HEK293 (cell line): ENCODE measurements at regions not wholly inside any gene's neighbourhood (a gene's known extent, or its start where the extent isn't known, plus 50 kb on each side); places are given as distances from the start of the nearest gene placed in this dataset.

Source experiments
- CTCF ChIA-PET: fragments of 350-600 bp; formaldehyde crosslinking; extraction: SDS; loops from one replicate; lab custom pipeline; 2021; ENCODE audit warnings: antibody characterized with exemption; lab: Yijun Ruan, JAX
- POLR2A ChIA-PET: fragments of 300-600 bp; formaldehyde crosslinking; extraction: SDS; loops from one replicate; lab custom pipeline; 2020; ENCODE audit warnings: antibody characterized with exemption, inconsistent platforms; lab: Yijun Ruan, JAX
- H3K27ac ChIP-seq: fragments of 200-500 bp; sonication (Bioruptor generic); 2 replicates; pipeline ENCODE4 v1.5.1; 2014; ENCODE audit warnings: low read depth, low read length, control low read depth, inconsistent platforms; ENCODE audit errors: extremely low read depth
- H3K36me3 ChIP-seq, 2 experiments: fragments of 200-500 bp in 1 of 2; sonication (Bioruptor generic) in 1 of 2; 1 replicate in 1 of 2; 2 replicates in 1 of 2; pipeline ENCODE4 v1.5.1; 2014 to 2017; ENCODE audit warnings: inconsistent platforms in 2 of 2, low read length in 2 of 2; ENCODE audit not compliant: control insufficient read depth in 2 of 2, insufficient read depth in 1 of 2
- H3K4me1 ChIP-seq: fragments of 200-500 bp; sonication (Bioruptor generic); 2 replicates; pipeline ENCODE4 v1.5.1; 2014; ENCODE audit warnings: mild to moderate bottlenecking, low read length, inconsistent platforms; ENCODE audit not compliant: control insufficient read depth, insufficient read depth
- H3K4me3 ChIP-seq: 2 replicates; pipeline ENCODE4 v1.5.1; 2011; ENCODE audit warnings: low read depth, mild to moderate bottlenecking, control low read depth, low read length, moderate library complexity
- H3K9me3 ChIP-seq: fragments of 200-500 bp; sonication (Bioruptor generic); 2 replicates; pipeline ENCODE4 v1.5.1; 2014; ENCODE audit warnings: low read depth, low read length, inconsistent platforms; ENCODE audit not compliant: control insufficient read depth, insufficient read depth
- EGR2 ChIP-seq: fragments of 450-650 bp; formaldehyde crosslinking; IDR thresholded peaks from 2 replicates; pipeline ENCODE4 v1.5.1; 2016; ENCODE audit warnings: low read depth, missing biosample characterization, missing genetic modification characterization
- SETDB1 ChIP-seq: IDR thresholded peaks from one replicate; pipeline ENCODE4 v1.6.1; 2017; ENCODE audit warnings: mild to moderate bottlenecking, low read length, moderate library complexity, mixed read lengths; ENCODE audit not compliant: insufficient read length
- ZIC2 ChIP-seq: fragments of 450-650 bp; formaldehyde crosslinking; IDR thresholded peaks from 2 replicates; pipeline ENCODE4 v1.5.1; 2016; ENCODE audit warnings: missing biosample characterization, missing genetic modification characterization
- ZNF169 ChIP-seq: fragments of 450-650 bp; formaldehyde crosslinking; IDR thresholded peaks from 2 replicates; pipeline ENCODE4 v1.5.1; 2016; ENCODE audit warnings: missing biosample characterization, missing genetic modification characterization
- ZNF221 ChIP-seq: fragments of 450-650 bp; formaldehyde crosslinking; IDR thresholded peaks from 2 replicates; pipeline ENCODE4 v1.5.1; 2017; ENCODE audit warnings: missing biosample characterization, missing genetic modification characterization, borderline replicate concordance
- ZNF530 ChIP-seq: fragments of 450-650 bp; formaldehyde crosslinking; IDR thresholded peaks from 2 replicates; pipeline ENCODE4 v1.5.1; 2016; ENCODE audit warnings: low read depth, missing biosample characterization, missing genetic modification characterization
- ZNF585B ChIP-seq: fragments of 450-650 bp; formaldehyde crosslinking; IDR thresholded peaks from 2 replicates; pipeline ENCODE4 v1.5.1; 2016; ENCODE audit warnings: missing biosample characterization, missing genetic modification characterization
- TF ChIP-seq, protein P1 (sequence below): fragments of 450-650 bp; formaldehyde crosslinking; IDR thresholded peaks from 2 replicates; pipeline ENCODE4 v1.5.1; 2016; ENCODE audit warnings: missing biosample characterization, missing genetic modification characterization
- TF ChIP-seq, protein P2 (sequence below): fragments of 450-650 bp; IDR thresholded peaks from 2 replicates; pipeline ENCODE4 v1.5.1; 2018; ENCODE audit warnings: missing biosample characterization, mild to moderate bottlenecking, missing genetic modification characterization
- TF ChIP-seq, protein P3 (sequence below): sonication (generic); formaldehyde crosslinking; IDR thresholded peaks from 2 replicates; pipeline ENCODE4 v1.8.1; 2022; ENCODE audit warnings: mild to moderate bottlenecking, moderate library complexity, missing genetic modification reagents
- TF ChIP-seq, protein P4 (sequence below): fragments of 450-650 bp; formaldehyde crosslinking; IDR thresholded peaks from 2 replicates; pipeline ENCODE4 v1.5.1; 2016; ENCODE audit warnings: missing biosample characterization, missing genetic modification characterization, low read depth
- TF ChIP-seq, protein P5 (sequence below): fragments of 450-650 bp; formaldehyde crosslinking; IDR thresholded peaks from 2 replicates; pipeline ENCODE4 v1.5.1; 2016; ENCODE audit warnings: missing biosample characterization, missing genetic modification characterization

DNA sequence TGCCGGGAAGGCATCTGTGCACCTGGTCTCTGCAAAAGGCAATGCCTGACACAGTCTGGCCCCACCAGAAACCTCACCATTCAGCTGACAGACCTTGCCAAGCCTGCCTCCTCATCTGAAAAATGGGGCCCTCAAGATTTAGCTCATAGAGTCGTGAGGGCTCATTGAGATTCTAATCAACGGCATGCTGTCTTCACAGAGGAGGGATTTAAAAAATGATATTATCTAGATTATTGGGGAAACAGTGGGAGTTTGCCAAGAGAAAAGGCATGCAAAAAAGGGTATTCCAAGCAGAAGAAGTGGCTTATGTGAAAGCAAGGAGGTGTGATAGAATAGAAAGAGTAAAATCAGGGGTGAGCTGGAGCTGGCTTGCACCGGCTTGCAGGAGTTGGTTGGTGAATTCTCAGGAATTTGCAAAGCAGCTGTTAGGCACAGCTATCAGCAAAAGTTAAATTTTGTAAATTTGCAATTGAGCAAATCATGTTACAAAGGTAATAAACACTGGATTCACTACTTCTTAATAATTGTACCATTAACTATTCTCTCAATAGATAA is 91.7 kb upstream of the WNT4 start (continued):
- TF ChIP-seq, protein P1, sequence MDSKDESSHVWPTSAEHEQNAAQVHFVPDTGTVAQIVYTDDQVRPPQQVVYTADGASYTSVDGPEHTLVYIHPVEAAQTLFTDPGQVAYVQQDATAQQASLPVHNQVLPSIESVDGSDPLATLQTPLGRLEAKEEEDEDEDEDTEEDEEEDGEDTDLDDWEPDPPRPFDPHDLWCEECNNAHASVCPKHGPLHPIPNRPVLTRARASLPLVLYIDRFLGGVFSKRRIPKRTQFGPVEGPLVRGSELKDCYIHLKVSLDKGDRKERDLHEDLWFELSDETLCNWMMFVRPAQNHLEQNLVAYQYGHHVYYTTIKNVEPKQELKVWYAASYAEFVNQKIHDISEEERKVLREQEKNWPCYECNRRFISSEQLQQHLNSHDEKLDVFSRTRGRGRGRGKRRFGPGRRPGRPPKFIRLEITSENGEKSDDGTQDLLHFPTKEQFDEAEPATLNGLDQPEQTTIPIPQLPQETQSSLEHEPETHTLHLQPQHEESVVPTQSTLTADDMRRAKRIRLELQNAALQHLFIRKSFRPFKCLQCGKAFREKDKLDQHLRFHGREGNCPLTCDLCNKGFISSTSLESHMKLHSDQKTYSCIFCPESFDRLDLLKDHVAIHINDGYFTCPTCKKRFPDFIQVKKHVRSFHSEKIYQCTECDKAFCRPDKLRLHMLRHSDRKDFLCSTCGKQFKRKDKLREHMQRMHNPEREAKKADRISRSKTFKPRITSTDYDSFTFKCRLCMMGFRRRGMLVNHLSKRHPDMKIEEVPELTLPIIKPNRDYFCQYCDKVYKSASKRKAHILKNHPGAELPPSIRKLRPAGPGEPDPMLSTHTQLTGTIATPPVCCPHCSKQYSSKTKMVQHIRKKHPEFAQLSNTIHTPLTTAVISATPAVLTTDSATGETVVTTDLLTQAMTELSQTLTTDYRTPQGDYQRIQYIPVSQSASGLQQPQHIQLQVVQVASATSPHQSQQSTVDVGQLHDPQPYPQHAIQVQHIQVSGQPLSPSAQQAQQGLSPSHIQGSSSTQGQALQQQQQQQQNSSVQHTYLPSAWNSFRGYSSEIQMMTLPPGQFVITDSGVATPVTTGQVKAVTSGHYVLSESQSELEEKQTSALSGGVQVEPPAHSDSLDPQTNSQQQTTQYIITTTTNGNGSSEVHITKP (tag by site-specific recombination): no peak
- TF ChIP-seq, protein P2, sequence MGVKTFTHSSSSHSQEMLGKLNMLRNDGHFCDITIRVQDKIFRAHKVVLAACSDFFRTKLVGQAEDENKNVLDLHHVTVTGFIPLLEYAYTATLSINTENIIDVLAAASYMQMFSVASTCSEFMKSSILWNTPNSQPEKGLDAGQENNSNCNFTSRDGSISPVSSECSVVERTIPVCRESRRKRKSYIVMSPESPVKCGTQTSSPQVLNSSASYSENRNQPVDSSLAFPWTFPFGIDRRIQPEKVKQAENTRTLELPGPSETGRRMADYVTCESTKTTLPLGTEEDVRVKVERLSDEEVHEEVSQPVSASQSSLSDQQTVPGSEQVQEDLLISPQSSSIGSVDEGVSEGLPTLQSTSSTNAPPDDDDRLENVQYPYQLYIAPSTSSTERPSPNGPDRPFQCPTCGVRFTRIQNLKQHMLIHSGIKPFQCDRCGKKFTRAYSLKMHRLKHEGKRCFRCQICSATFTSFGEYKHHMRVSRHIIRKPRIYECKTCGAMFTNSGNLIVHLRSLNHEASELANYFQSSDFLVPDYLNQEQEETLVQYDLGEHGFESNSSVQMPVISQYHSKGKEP (tag by site-specific recombination): no peak
- TF ChIP-seq SETDB1 (no peak), ZNF221 (tag by site-specific recombination) (no peak), EGR2 (tag by site-specific recombination) (no peak), ZNF585B (tag by site-specific recombination) (no peak)

DNA sequence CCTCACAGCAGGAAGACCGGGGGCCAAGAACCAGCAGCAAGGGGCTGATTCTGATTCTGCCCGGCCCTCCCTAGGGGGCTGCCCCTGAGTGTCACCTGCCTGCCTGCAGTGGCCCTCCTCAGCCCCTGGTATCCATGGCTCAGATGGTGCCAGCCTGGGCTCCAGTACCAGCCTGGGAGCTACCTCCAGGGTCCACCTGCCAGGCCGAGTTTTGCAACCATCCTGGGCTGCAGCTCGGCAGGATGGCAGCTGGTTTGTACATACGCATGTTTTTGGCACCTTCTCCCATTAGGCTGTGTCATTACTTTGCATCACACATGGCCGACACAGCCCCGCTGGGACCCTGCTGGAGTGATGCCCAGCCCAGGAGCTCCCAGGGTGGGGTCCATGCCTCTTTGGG is 93.3 kb upstream of the WNT4 start:
- TF ChIP-seq ZNF530 (tag by site-specific recombination): no peak
- TF ChIP-seq ZIC2 (tag by site-specific recombination): 0 out of 2 replicates have a peak, but pooled peaks have one; percentile 11
- ChIA-PET POLR2A (no interaction called here), CTCF (no interaction called here)
- H3K4me3 ChIP-seq: no peak overlapping the region
- no peak overlapping the region for H3K27ac ChIP-seq
- no peaks in the 10 kb centered on the region for H3K9me3 ChIP-seq
- no peaks in the 10 kb centered on the region for H3K4me1 ChIP-seq
- no peaks in the 10 kb centered on the region for H3K36me3 ChIP-seq

DNA sequence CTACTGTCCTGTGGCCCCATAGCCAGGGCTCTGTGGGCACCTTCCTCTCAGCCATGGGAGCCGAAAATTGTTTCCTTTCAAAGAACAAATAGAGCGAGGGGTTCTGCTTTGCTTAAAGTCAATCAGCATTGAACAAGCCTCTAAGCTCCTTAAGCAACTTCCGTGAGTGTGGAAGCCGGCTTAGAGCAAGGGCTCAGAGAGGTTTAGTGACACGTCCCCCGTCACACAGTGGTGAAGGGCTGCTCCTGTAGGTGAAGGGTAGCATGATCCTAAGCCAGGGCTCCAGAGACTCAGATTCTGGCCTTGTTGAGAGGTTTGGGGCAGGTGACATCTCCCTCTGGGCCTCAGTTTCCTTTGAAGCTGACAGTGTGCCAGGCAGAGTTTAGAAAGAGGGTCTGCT is 94.0 kb upstream of the WNT4 start:
- ChIA-PET CTCF (interaction anchor here (0.6 kb wide), 1 partner anchor 42 kb away, joined by 3 read pairs; no protein-coding TSS in a partner anchor), POLR2A (no interaction called here)
- Histone ChIP-seq H3K4me1 (no peaks in the 10 kb centered on the region), H3K9me3 (no peaks in the 10 kb centered on the region), H3K27ac (no peak overlapping the region), H3K4me3 (no peak overlapping the region), H3K36me3 (no peaks in the 10 kb centered on the region)
- TF ChIP-seq, protein P3, sequence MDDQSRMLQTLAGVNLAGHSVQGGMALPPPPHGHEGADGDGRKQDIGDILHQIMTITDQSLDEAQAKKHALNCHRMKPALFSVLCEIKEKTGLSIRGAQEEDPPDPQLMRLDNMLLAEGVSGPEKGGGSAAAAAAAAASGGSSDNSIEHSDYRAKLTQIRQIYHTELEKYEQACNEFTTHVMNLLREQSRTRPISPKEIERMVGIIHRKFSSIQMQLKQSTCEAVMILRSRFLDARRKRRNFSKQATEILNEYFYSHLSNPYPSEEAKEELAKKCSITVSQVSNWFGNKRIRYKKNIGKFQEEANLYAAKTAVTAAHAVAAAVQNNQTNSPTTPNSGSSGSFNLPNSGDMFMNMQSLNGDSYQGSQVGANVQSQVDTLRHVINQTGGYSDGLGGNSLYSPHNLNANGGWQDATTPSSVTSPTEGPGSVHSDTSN (CRISPR knock-in tag): no peak
- TF ChIP-seq, protein P4, sequence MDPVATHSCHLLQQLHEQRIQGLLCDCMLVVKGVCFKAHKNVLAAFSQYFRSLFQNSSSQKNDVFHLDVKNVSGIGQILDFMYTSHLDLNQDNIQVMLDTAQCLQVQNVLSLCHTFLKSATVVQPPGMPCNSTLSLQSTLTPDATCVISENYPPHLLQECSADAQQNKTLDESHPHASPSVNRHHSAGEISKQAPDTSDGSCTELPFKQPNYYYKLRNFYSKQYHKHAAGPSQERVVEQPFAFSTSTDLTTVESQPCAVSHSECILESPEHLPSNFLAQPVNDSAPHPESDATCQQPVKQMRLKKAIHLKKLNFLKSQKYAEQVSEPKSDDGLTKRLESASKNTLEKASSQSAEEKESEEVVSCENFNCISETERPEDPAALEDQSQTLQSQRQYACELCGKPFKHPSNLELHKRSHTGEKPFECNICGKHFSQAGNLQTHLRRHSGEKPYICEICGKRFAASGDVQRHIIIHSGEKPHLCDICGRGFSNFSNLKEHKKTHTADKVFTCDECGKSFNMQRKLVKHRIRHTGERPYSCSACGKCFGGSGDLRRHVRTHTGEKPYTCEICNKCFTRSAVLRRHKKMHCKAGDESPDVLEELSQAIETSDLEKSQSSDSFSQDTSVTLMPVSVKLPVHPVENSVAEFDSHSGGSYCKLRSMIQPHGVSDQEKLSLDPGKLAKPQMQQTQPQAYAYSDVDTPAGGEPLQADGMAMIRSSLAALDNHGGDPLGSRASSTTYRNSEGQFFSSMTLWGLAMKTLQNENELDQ (tag by site-specific recombination): no peak
- TF ChIP-seq, protein P5, sequence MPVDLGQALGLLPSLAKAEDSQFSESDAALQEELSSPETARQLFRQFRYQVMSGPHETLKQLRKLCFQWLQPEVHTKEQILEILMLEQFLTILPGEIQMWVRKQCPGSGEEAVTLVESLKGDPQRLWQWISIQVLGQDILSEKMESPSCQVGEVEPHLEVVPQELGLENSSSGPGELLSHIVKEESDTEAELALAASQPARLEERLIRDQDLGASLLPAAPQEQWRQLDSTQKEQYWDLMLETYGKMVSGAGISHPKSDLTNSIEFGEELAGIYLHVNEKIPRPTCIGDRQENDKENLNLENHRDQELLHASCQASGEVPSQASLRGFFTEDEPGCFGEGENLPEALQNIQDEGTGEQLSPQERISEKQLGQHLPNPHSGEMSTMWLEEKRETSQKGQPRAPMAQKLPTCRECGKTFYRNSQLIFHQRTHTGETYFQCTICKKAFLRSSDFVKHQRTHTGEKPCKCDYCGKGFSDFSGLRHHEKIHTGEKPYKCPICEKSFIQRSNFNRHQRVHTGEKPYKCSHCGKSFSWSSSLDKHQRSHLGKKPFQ (tag by site-specific recombination): no peak
- no peak for TF ChIP-seq ZNF169 (tag by site-specific recombination)
